ENCODE measurements at regions not wholly inside any gene's neighbourhood (a gene's known extent, or its start where the extent isn't known, plus 50 kb on each side); places are given as distances from the start of the nearest gene placed in this dataset.

DNA sequence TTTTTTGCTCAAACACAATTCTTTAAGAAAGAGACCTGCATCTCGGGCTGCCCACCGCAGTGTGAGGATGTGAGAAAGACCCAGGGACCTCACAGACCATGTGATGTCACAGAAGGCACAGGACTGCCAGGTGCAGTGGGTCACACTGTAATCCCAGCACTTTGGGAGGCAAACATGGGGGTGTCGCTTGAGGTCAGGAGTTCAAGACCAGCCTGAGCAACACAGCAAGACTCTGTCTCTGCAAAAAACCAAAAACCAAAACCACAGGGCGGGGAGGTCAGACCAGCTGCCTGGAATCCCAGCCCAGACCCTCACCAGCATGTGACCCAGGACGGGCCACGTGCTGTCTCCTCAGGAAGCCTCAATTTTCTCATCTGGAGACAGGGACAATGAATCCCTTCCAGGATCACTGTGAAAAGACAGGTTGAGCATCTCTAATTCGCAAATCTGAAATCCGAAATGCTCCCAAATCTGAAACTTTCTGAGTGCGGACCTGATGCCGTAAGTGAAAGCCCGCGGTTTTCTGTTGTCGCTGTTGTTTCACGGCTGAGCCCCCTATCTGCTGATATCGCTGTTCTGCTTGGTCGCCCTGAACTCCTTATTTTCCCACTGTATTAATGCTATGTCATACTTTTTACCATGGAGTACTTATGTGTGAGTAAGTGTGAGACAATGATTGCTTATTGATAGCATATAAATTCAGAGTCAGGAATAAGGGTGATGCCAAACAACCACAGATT lies 159.5 kb upstream of the PTPN1 start:
- WGBS (ENCODE audit: insufficient coverage, low coverage, low lambda C conversion rate, missing lambda C conversion rate), result 72% methylated on average over 11 of the region's 16 CpGs
- DNase-seq, result no peak

GRCh38 chr20:50351541-50351940 lies 158.6 kb upstream of the PTPN1 start:
- TF ChIP-seq CTCF (IDR thresholded peaks at IDR 0.05) (no peak), POLR2A (IDR thresholded peaks at IDR 0.05) (no peak)
- H3K36me3 ChIP-seq, result no peaks in the 10 kb centered on the region
- no peaks in the 10 kb centered on the region for H3K9me3 ChIP-seq
- intact Hi-C loops (cut with DNase I), result no loop called here
- no peak overlapping the region for H3K27ac ChIP-seq
- no peaks in the 10 kb centered on the region for H3K27me3 ChIP-seq
- no peak for ATAC-seq
- WGBS (ENCODE audit: insufficient coverage, low coverage, low lambda C conversion rate, missing lambda C conversion rate), result 89% methylated on average over 4 of the region's 11 CpGs
- DNase-seq, result no peak
- peaks cover 0 to 7% (median 0%) of the 10 kb centered on the region in 4 donors for H3K4me1 ChIP-seq
- no peak overlapping the region for H3K4me3 ChIP-seq

More for the DNA sequence above, 159.5 kb upstream of the PTPN1 start:
- no peaks in the 10 kb centered on the region for H3K9me3 ChIP-seq
- TF ChIP-seq CTCF (IDR thresholded peaks at IDR 0.05) (no peak), POLR2A (IDR thresholded peaks at IDR 0.05) (no peak)
- H3K27ac ChIP-seq, result no peak overlapping the region
- no peak overlapping the region for H3K4me3 ChIP-seq
- H3K4me1 ChIP-seq, result peaks cover 0 to 8% (median 3%) of the 10 kb centered on the region in 4 donors
- H3K27me3 ChIP-seq, result no peaks in the 10 kb centered on the region
- intact Hi-C loops (cut with DNase I), result no loop called here
- no peaks in the 10 kb centered on the region for H3K36me3 ChIP-seq
- ATAC-seq, result no peak

GRCh38 chr20:50353289-50353961 lies 156.8 kb upstream of the PTPN1 start:
- no peaks in the 10 kb centered on the region for H3K9me3 ChIP-seq
- no peaks in the 10 kb centered on the region for H3K36me3 ChIP-seq
- ATAC-seq, result peak; percentile 31 to 65 (median 45)
- no peaks in the 10 kb centered on the region for H3K4me1 ChIP-seq
- WGBS (ENCODE audit: insufficient coverage, low coverage, low lambda C conversion rate, missing lambda C conversion rate), result 29% methylated on average over 12 of the region's 16 CpGs
- no peak overlapping the region for H3K27ac ChIP-seq
- TF ChIP-seq POLR2A (IDR thresholded peaks at IDR 0.05) (no peak), CTCF (IDR thresholded peaks at IDR 0.05) (no peak)
- no peak overlapping the region for H3K4me3 ChIP-seq
- H3K27me3 ChIP-seq, result no peaks in the 10 kb centered on the region
- intact Hi-C loops (cut with DNase I), result no loop called here
- DNase-seq, result no peak

DNA sequence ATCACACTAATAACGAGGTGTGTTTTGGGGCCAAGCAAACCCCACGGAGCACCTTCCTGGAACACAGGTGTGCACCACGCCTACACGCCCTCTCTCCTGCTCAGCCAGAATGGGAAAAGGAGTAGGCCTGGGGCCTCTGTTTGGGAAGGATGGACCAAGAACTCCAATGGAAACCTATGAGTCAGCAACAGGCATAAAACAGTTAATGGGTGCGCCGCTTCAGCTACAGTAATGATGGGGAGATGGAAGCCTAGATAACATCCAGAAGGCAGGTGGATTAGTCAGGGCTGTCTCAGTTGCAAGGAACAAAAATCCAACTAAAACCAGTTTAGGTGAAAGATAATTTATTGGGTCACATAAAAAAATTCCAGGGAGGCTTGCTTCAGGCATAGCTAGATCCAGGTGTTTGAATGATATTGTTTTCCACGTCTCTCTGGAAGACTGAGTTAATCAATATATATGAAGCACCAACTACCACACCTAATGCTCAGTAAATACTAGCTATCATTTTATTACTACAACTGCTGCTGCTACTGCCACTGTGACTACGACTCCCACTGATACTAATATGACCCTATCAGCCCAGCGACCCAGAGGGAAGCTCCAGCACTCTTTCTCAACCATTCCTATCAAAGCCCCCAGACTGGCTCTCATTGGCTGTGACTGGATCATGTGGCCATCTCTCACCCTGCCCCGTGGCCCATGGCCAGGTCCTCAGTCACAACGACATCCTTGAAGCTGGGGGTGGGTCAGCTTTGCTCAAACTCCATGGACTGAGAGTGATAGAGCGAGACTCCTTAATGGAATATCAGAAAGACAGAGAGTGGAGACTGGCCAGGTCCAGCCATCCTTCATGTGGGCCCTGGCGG lies 155.2 kb upstream of the PTPN1 start:
- H3K4me3 ChIP-seq, result no peak overlapping the region
- H3K36me3 ChIP-seq, result no peaks in the 10 kb centered on the region
- no peak for TF ChIP-seq POLR2A (IDR thresholded peaks at IDR 0.05)
- no peak for TF ChIP-seq CTCF (IDR thresholded peaks at IDR 0.05)
- H3K9me3 ChIP-seq, result no peaks in the 10 kb centered on the region
- H3K4me1 ChIP-seq, result no peaks in the 10 kb centered on the region
- H3K27ac ChIP-seq, result no peak overlapping the region
- ATAC-seq, result no peak
- WGBS (ENCODE audit: insufficient coverage, low coverage, low lambda C conversion rate, missing lambda C conversion rate), result 76% methylated on average over 10 of the region's 13 CpGs
- no peaks in the 10 kb centered on the region for H3K27me3 ChIP-seq
- no peak for DNase-seq
- intact Hi-C loops (cut with DNase I), result no loop called here

All from right lobe of liver (tissue), 6 donors.